H1 (cell line): ENCODE measurements at regions not wholly inside any gene's neighbourhood (a gene's known extent, or its start where the extent isn't known, plus 50 kb on each side); places are given as distances from the start of the nearest gene placed in this dataset.

Source experiments
- CTCF ChIA-PET: fragments of 300-600 bp; sonication (Branson Sonifier 250); formaldehyde crosslinking; loops from one replicate; lab custom pipeline; 2021; ENCODE audit not compliant: partially characterized antibody; lab: Charles Lee
- POLR2A ChIA-PET: fragments of 300-600 bp; sonication (Branson Sonifier 250); formaldehyde crosslinking; loops from one replicate; lab custom pipeline; 2021; ENCODE audit warnings: inconsistent platforms; ENCODE audit not compliant: partially characterized antibody; lab: Charles Lee
- DNase-seq, 2 experiments: peaks; one replicate each; pipeline versions ENCODE4 v3.0.0 to v3.0.0-alpha.2; 2010 to 2022; ENCODE audit warnings: low spot score in 2 of 2, low read depth in 1 of 2, mixed read lengths in 1 of 2
- FAIRE-seq: peaks from 2 replicates; lab custom pipeline; 2011; peaks lifted over from hg19 to GRCh38; lab: Jason Lieb, UNC
- H2AFZ ChIP-seq: 2 replicates; pipeline ENCODE4 v1.8.1; 2012; ENCODE audit warnings: low read length, inconsistent platforms
- H2AK5ac ChIP-seq: 2 replicates; pipeline ENCODE4 v1.6.1; 2013; ENCODE audit warnings: low read depth, low read length
- H2BK120ac ChIP-seq: replicated peaks from 2 replicates; pipeline ENCODE3; 2013; ENCODE audit warnings: low read depth, low read length, inconsistent platforms
- H2BK12ac ChIP-seq: 2 replicates; pipeline ENCODE4 v1.6.1; 2013; ENCODE audit warnings: low read depth, low read length
- H2BK15ac ChIP-seq: 2 replicates; pipeline ENCODE4 v1.6.1; 2013; ENCODE audit warnings: low read length
- H2BK20ac ChIP-seq: 2 replicates; pipeline ENCODE4 v1.6.1; 2013; ENCODE audit warnings: low read length
- H2BK5ac ChIP-seq: 2 replicates; pipeline ENCODE4 v1.6.1; 2013; ENCODE audit warnings: low read depth, low read length
- H3K14ac ChIP-seq: 2 replicates; pipeline ENCODE4 v1.6.1; 2013; ENCODE audit warnings: inconsistent platforms; ENCODE audit not compliant: insufficient read length
- H3K18ac ChIP-seq: 2 replicates; pipeline ENCODE4 v1.6.1; 2013; ENCODE audit warnings: low read length; ENCODE audit errors: extremely low read depth
- H3K23ac ChIP-seq: 2 replicates; pipeline ENCODE4 v1.6.1; 2013; ENCODE audit warnings: inconsistent platforms; ENCODE audit not compliant: insufficient read length
- H3K23me2 ChIP-seq: 2 replicates; pipeline ENCODE4 v1.6.1; 2013; ENCODE audit warnings: low read depth, low read length
- H3K27ac ChIP-seq: 2 replicates; pipeline ENCODE4 v1.6.1; 2011; ENCODE audit warnings: low read depth, low read length, inconsistent platforms
- H3K27me3 ChIP-seq, 4 experiments: replicated peaks in 1 of 4; 1 replicate in 1 of 4; 2 replicates in 3 of 4; pipeline versions ENCODE4 v1.6.1 to v1.8.1; 2011 to 2013; ENCODE audit warnings: low read length in 3 of 4, mild to moderate bottlenecking in 3 of 4, inconsistent platforms in 2 of 4, mixed read lengths in 2 of 4, moderate library complexity in 1 of 4; ENCODE audit not compliant: control insufficient read depth in 3 of 4, insufficient read depth in 3 of 4; ENCODE audit errors: extremely low read depth in 1 of 4
- H3K36me3 ChIP-seq, 4 experiments: 2 replicates each; pipeline versions ENCODE4 v1.6.1 to v1.8.1; 2011 to 2013; ENCODE audit warnings: mild to moderate bottlenecking in 4 of 4, low read length in 3 of 4, moderate library complexity in 2 of 4, control low read depth in 1 of 4, inconsistent platforms in 1 of 4; ENCODE audit not compliant: insufficient read depth in 4 of 4, control insufficient read depth in 2 of 4
- H3K4ac ChIP-seq: replicated peaks from 2 replicates; pipeline ENCODE3; 2013; ENCODE audit warnings: low read length, low read depth, mixed read lengths, inconsistent platforms; ENCODE audit not compliant: insufficient read length
- H3K4me1 ChIP-seq, 4 experiments: replicated peaks in 1 of 4; 1 replicate in 1 of 4; 2 replicates in 3 of 4; pipeline versions ENCODE4 v1.6.1 to v1.8.1; 2011 to 2013; ENCODE audit warnings: low read length in 3 of 4, inconsistent platforms in 2 of 4, mixed read lengths in 1 of 4; ENCODE audit not compliant: insufficient read depth in 4 of 4, control insufficient read depth in 3 of 4
- H3K4me2 ChIP-seq, 2 experiments: 2 replicates each; pipeline versions ENCODE4 v1.6.1 to v1.8.1; 2011 to 2013; ENCODE audit warnings: low read depth in 2 of 2, low read length in 2 of 2, control low read depth in 1 of 2, inconsistent platforms in 1 of 2, mild to moderate bottlenecking in 1 of 2; ENCODE audit not compliant: insufficient read depth in 1 of 2
- H3K4me3 ChIP-seq, 4 experiments: fragments of 200-600, 300-600 bp in 1 of 4; sonication (generic), shearing (Covaris generic), sonication (Bioruptor Twin) in 1 of 4; 2 replicates each; pipeline versions ENCODE4 v1.5.1 to v1.8.1; 2011 to 2016; ENCODE audit warnings: low read length in 4 of 4, low read depth in 3 of 4, control low read depth in 2 of 4, inconsistent platforms in 2 of 4, mild to moderate bottlenecking in 2 of 4, mixed read lengths in 1 of 4, moderate library complexity in 1 of 4; ENCODE audit not compliant: insufficient read depth in 2 of 4; ENCODE audit errors: extremely low read depth in 1 of 4
- H3K56ac ChIP-seq: replicated peaks from 2 replicates; pipeline ENCODE3; 2013; ENCODE audit warnings: low read depth, mild to moderate bottlenecking, mixed read lengths, low read length, inconsistent platforms; ENCODE audit not compliant: insufficient read length
- H3K79me1 ChIP-seq: 2 replicates; pipeline ENCODE4 v1.6.1; 2013; ENCODE audit warnings: low read depth, low read length, control low read depth
- H3K79me2 ChIP-seq, 2 experiments: 2 replicates each; pipeline versions ENCODE4 v1.6.1 to v1.8.1; 2012 to 2013; ENCODE audit warnings: low read length in 2 of 2, mild to moderate bottlenecking in 2 of 2, inconsistent platforms in 1 of 2; ENCODE audit not compliant: insufficient read depth in 2 of 2, control insufficient read depth in 1 of 2
- H3K9ac ChIP-seq, 4 experiments: replicated peaks in 1 of 4; 1 replicate in 1 of 4; 2 replicates in 3 of 4; pipeline versions ENCODE4 v1.6.1 to v1.8.1; 2011 to 2013; ENCODE audit warnings: low read depth in 3 of 4, low read length in 3 of 4, control low read depth in 2 of 4, mild to moderate bottlenecking in 2 of 4, moderate library complexity in 2 of 4, inconsistent platforms in 1 of 4; ENCODE audit errors: extremely low read depth in 1 of 4
- H3K9me3 ChIP-seq, 2 experiments: 2 replicates each; pipeline versions ENCODE4 v1.6.1 to v1.8.1; 2012 to 2013; ENCODE audit warnings: mild to moderate bottlenecking in 2 of 2, moderate library complexity in 2 of 2, control low read depth in 1 of 2, inconsistent platforms in 1 of 2, low read depth in 1 of 2, low read length in 1 of 2, mixed read lengths in 1 of 2; ENCODE audit not compliant: insufficient read depth in 2 of 2
- H4K20me1 ChIP-seq, 2 experiments: replicated peaks in 1 of 2; 2 replicates each; pipeline versions ENCODE3 to v1.8.1; 2011 to 2013; ENCODE audit warnings: inconsistent platforms in 2 of 2, low read length in 2 of 2, mild to moderate bottlenecking in 1 of 2; ENCODE audit not compliant: insufficient read depth in 2 of 2, control insufficient read depth in 1 of 2
- H4K5ac ChIP-seq: 2 replicates; pipeline ENCODE4 v1.6.1; 2013; ENCODE audit warnings: low read length, low read depth, mixed read lengths, inconsistent platforms; ENCODE audit not compliant: insufficient read length
- H4K8ac ChIP-seq: 2 replicates; pipeline ENCODE4 v1.8.0; 2013; ENCODE audit warnings: mild to moderate bottlenecking, moderate library complexity, low read length, inconsistent platforms; ENCODE audit not compliant: insufficient read depth; ENCODE audit errors: extremely low read depth
- H4K91ac ChIP-seq: replicated peaks from 2 replicates; pipeline ENCODE3; 2013; ENCODE audit warnings: low read length, mixed read lengths, inconsistent platforms; ENCODE audit not compliant: insufficient read length
- BRCA1 ChIP-seq: IDR thresholded peaks from 2 replicates; pipeline ENCODE4 v1.6.1; 2012; ENCODE audit warnings: low read depth, low read length, improper control_type of control experiment
- CEBPB ChIP-seq: IDR thresholded peaks from 2 replicates; pipeline ENCODE4 v1.6.1; 2012; ENCODE audit warnings: low read depth, low read length
- CREB1 ChIP-seq: IDR thresholded peaks from 2 replicates; pipeline ENCODE4 v1.6.1; 2012; ENCODE audit warnings: inconsistent platforms
- HDAC2 ChIP-seq, 2 experiments: fragments of 300-600 bp in 1 of 2; sonication (generic) in 1 of 2; IDR thresholded peaks; 2 replicates each; pipeline ENCODE4 v1.6.1; 2011 to 2012; ENCODE audit warnings: low read depth in 2 of 2, low read length in 2 of 2, mild to moderate bottlenecking in 2 of 2, moderate library complexity in 2 of 2, borderline replicate concordance in 1 of 2, inconsistent platforms in 1 of 2
- NANOG ChIP-seq: IDR thresholded peaks from 2 replicates; pipeline ENCODE4 v1.6.1; 2011; ENCODE audit warnings: low read length, low read depth, mild to moderate bottlenecking, inconsistent platforms; ENCODE audit not compliant: insufficient read depth, poor library complexity, severe bottlenecking
- PHF8 ChIP-seq: fragments of 200-600 bp; sonication (generic); conservative IDR thresholded peaks from 2 replicates; pipeline ENCODE4 v1.7.1; 2012; ENCODE audit warnings: low read depth, mild to moderate bottlenecking, inconsistent platforms, low read length, moderate library complexity
- POLR2A ChIP-seq, 2 experiments: IDR thresholded peaks; 1 replicate in 1 of 2; 2 replicates in 1 of 2; pipeline ENCODE4 v1.6.1; 2011; ENCODE audit warnings: low read depth in 2 of 2, low read length in 2 of 2, mild to moderate bottlenecking in 2 of 2; ENCODE audit errors: control extremely low read depth in 1 of 2
- SIN3A ChIP-seq, 2 experiments: IDR thresholded peaks in 1 of 2; conservative IDR thresholded peaks in 1 of 2; 2 replicates each; pipeline ENCODE4 v1.6.1; 2011 to 2012; ENCODE audit warnings: low read length in 2 of 2, improper control_type of control experiment in 1 of 2, low read depth in 1 of 2, mild to moderate bottlenecking in 1 of 2
- SRF ChIP-seq: IDR thresholded peaks from 2 replicates; pipeline ENCODE4 v1.6.1; 2011; ENCODE audit warnings: mild to moderate bottlenecking, low read depth, low read length, moderate library complexity
- TAF7 ChIP-seq: optimal IDR thresholded peaks from 2 replicates; pipeline ENCODE3; 2011; ENCODE audit warnings: low read depth, mild to moderate bottlenecking, inconsistent platforms, low read length, moderate library complexity, borderline replicate concordance
- TCF12 ChIP-seq: IDR thresholded peaks from 2 replicates; pipeline ENCODE4 v1.6.1; 2011; ENCODE audit warnings: low read depth, mild to moderate bottlenecking, low read length
- ZNF274 ChIP-seq: IDR thresholded peaks from 2 replicates; pipeline ENCODE4 v1.7.0; 2012; ENCODE audit warnings: low read length, borderline replicate concordance; ENCODE audit errors: extremely low read depth
- WGBS, 2 experiments: shearing (Covaris generic) in 1 of 2; methylation state at CpG; one replicate each; pipeline versions ENCODE4 v1.1.6 to v1.1.7; 2013 to 2015; ENCODE audit warnings: low lambda C conversion rate in 2 of 2, mixed read lengths in 2 of 2, inconsistent platforms in 1 of 2, low coverage in 1 of 2, missing lambda C conversion rate in 1 of 2; ENCODE audit not compliant: insufficient replicate concordance in 2 of 2, insufficient coverage in 1 of 2, insufficient read length in 1 of 2; ENCODE audit errors: extremely low coverage in 1 of 2, missing lambda C conversion rate in 1 of 2; 5-methylcytosine and 5-hydroxymethylcytosine counted together

GRCh38 chr1:227440182-227440581 is 121.9 kb upstream of the CDC42BPA start:
- FAIRE-seq, result no peak
- WGBS, 2 experiments, result 91% methylated on average over 7 of the region's 7 CpGs; no CpG with 5 or more reads in 1 of the 2 experiments

More at GRCh38 chr1:227440182-227440581, 121.9 kb upstream of the CDC42BPA start:
- no peak overlapping the region for H2BK12ac ChIP-seq
- no peak overlapping the region for H3K23ac ChIP-seq
- H3K79me1 ChIP-seq, result no peaks in the 10 kb centered on the region
- no peak overlapping the region for H4K5ac ChIP-seq
- H3K27me3 ChIP-seq, result no peaks in the 10 kb centered on the region
- CTCF ChIA-PET, result interaction anchor here (0.6 to 3.4 kb wide), 4 partner anchors 9 to 495 kb away, joined by 3 to 29 read pairs (median 4); no protein-coding TSS in a partner anchor
- H4K91ac ChIP-seq, result no peak overlapping the region
- H2BK120ac ChIP-seq, result no peak overlapping the region
- no peaks in the 10 kb centered on the region for H3K36me3 ChIP-seq
- no peak overlapping the region for H2BK5ac ChIP-seq
- H2BK20ac ChIP-seq, result no peak overlapping the region
- no peak overlapping the region for H2BK15ac ChIP-seq
- POLR2A ChIA-PET, result no interaction called here
- no peak overlapping the region for H3K14ac ChIP-seq
- no peak overlapping the region for H3K9ac ChIP-seq
- no peaks in the 10 kb centered on the region for H3K79me2 ChIP-seq
- H3K4me2 ChIP-seq, result no peak overlapping the region
- H3K56ac ChIP-seq, result no peak overlapping the region
- no peak overlapping the region for H3K27ac ChIP-seq
- no peaks in the 10 kb centered on the region for H3K9me3 ChIP-seq
- H4K8ac ChIP-seq, result no peak overlapping the region
- no peak for DNase-seq
- H3K18ac ChIP-seq, result no peak overlapping the region
- no peaks in the 10 kb centered on the region for H4K20me1 ChIP-seq
- no peak overlapping the region for H2AK5ac ChIP-seq
- no peak overlapping the region for H2AFZ ChIP-seq
- TF ChIP-seq SIN3A (conservative IDR thresholded peaks at IDR 0.05 in 1 of 2, IDR thresholded peaks at IDR 0.05 in 1 of 2; ENCODE audit: low read depth in 1 of 2, low read length in 2 of 2) (no peak), BRCA1 (no peak), TCF12 (no peak), NANOG (no peak), CREB1 (no peak), TAF7 (no peak), POLR2A (IDR thresholded peaks at IDR 0.05; ENCODE audit: control extremely low read depth in 1 of 2, low read depth in 2 of 2, low read length in 2 of 2) (no peak), ZNF274 (no peak), PHF8 (no peak), SRF (no peak), HDAC2 (IDR thresholded peaks at IDR 0.05; ENCODE audit: borderline replicate concordance in 1 of 2, low read depth in 2 of 2, low read length in 2 of 2) (no peak), CEBPB (no peak)
- no peak overlapping the region for H3K4ac ChIP-seq
- no peak overlapping the region for H3K4me3 ChIP-seq
- H3K4me1 ChIP-seq, result peaks cover 0 to 5% (median 0%) of the 10 kb centered on the region in 4 experiments; a peak in 1 of 7 replicates
- H3K23me2 ChIP-seq, result no peaks in the 10 kb centered on the region
